ENCODE measurements at regions not wholly inside any gene's neighbourhood (a gene's known extent, or its start where the extent isn't known, plus 50 kb on each side); places are given as distances from the start of the nearest gene placed in this dataset.
"Not testable (repeated sequence)": the region's sequence is repeated elsewhere in the genome, so short reads cannot be mapped to it uniquely, and the experiment has no call there.

DNA sequence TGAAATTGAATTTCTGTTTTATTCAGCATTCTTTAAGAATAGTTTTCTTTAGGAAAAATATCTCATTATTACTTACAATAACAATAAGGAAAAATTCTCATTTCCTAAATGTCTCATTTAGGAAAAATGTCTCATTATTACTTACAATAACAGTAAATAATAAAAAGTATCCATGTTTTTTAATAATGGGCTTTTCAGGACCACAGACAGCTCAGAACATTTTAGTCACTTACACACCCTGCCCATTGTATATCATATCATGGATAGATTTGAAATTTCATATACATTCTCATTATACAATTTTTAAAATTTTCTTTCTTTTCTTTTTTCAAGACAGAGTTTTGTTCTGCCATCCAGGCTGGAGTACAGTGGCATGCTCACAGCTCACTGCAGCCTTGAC is 58.9 kb downstream of the ASCL1 start:
- intact Hi-C loops (cut with DNase I): no loop called here
- no peak overlapping the region for H3K9ac ChIP-seq (ENCODE audit: low read length in 3 of 3)
- H3K36me3 ChIP-seq (ENCODE audit: control insufficient read depth in 2 of 3, insufficient read depth in 3 of 3, low read length in 3 of 3): no peaks in the 10 kb centered on the region
- H3K4me1 ChIP-seq (ENCODE audit: control insufficient read depth in 2 of 3, insufficient read depth in 2 of 3, low read depth in 1 of 3, low read length in 3 of 3): no peaks in the 10 kb centered on the region
- no peak for DNase-seq
- H3K9me3 ChIP-seq (ENCODE audit: control insufficient read depth in 2 of 3, insufficient read depth in 1 of 3, low read length in 3 of 3): no peaks in the 10 kb centered on the region
- no peak overlapping the region for H3K27ac ChIP-seq (ENCODE audit: low read depth in 2 of 2, low read length in 2 of 2)
- FAIRE-seq: peak; percentile 35
- TF ChIP-seq, protein P1, sequence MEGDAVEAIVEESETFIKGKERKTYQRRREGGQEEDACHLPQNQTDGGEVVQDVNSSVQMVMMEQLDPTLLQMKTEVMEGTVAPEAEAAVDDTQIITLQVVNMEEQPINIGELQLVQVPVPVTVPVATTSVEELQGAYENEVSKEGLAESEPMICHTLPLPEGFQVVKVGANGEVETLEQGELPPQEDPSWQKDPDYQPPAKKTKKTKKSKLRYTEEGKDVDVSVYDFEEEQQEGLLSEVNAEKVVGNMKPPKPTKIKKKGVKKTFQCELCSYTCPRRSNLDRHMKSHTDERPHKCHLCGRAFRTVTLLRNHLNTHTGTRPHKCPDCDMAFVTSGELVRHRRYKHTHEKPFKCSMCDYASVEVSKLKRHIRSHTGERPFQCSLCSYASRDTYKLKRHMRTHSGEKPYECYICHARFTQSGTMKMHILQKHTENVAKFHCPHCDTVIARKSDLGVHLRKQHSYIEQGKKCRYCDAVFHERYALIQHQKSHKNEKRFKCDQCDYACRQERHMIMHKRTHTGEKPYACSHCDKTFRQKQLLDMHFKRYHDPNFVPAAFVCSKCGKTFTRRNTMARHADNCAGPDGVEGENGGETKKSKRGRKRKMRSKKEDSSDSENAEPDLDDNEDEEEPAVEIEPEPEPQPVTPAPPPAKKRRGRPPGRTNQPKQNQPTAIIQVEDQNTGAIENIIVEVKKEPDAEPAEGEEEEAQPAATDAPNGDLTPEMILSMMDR (IDR thresholded peaks at IDR 0.05; ENCODE audit: borderline replicate concordance, extremely low read depth, insufficient read depth): no peak
- H3K4me3 ChIP-seq (ENCODE audit: low read length in 3 of 3): no peak overlapping the region
- H3K27me3 ChIP-seq (ENCODE audit: control insufficient read depth, insufficient read depth, low read length): no peaks in the 10 kb centered on the region

DNA sequence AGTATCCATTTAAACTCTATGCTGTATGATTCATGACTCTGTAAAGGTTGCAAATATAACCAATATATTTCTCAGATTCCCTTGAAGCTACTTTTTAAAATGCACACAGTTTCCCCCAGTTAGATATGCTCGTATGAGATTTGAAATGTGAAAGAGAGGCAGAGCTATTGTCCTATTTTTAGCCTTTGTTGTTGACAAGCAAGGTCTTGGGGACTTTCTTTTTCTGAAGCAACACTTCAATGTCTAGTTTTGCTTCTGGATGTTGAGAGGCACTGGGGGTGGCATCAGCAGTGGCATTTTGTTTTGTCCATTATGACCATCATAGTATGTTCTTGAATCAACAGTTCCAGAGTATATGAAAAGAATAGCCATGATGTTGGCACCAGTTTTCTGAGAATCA is 63.4 kb downstream of the ASCL1 start:
- Histone ChIP-seq H3K4me1 (ENCODE audit: control insufficient read depth in 2 of 3, insufficient read depth in 2 of 3, low read depth in 1 of 3, low read length in 3 of 3) (no peaks in the 10 kb centered on the region), H3K9me3 (ENCODE audit: control insufficient read depth in 2 of 3, insufficient read depth in 1 of 3, low read length in 3 of 3) (no peaks in the 10 kb centered on the region), H3K36me3 (ENCODE audit: control insufficient read depth in 2 of 3, insufficient read depth in 3 of 3, low read length in 3 of 3) (no peaks in the 10 kb centered on the region), H3K9ac (ENCODE audit: low read length in 3 of 3) (no peak overlapping the region), H3K4me3 (ENCODE audit: low read length in 3 of 3) (no peak overlapping the region), H3K27me3 (ENCODE audit: control insufficient read depth, insufficient read depth, low read length) (no peaks in the 10 kb centered on the region), H3K27ac (ENCODE audit: low read depth in 2 of 2, low read length in 2 of 2) (no peak overlapping the region)
- intact Hi-C loops (cut with DNase I): no loop called here
- TF ChIP-seq, protein P1 (IDR thresholded peaks at IDR 0.05; ENCODE audit: borderline replicate concordance, extremely low read depth, insufficient read depth): no peak
- DNase-seq: no peak
- no peak for FAIRE-seq

GRCh38 chr12:103021538-103022218 is 64.2 kb downstream of the ASCL1 start:
- H3K4me1 ChIP-seq (ENCODE audit: control insufficient read depth in 2 of 3, insufficient read depth in 2 of 3, low read depth in 1 of 3, low read length in 3 of 3): no peaks in the 10 kb centered on the region
- DNase-seq (no peak), FAIRE-seq (no peak)
- H3K27ac ChIP-seq (ENCODE audit: low read depth in 2 of 2, low read length in 2 of 2): no peak overlapping the region
- intact Hi-C loops (cut with DNase I): no loop called here
- no peaks in the 10 kb centered on the region for H3K36me3 ChIP-seq (ENCODE audit: control insufficient read depth in 2 of 3, insufficient read depth in 3 of 3, low read length in 3 of 3)
- TF ChIP-seq, protein P1 (IDR thresholded peaks at IDR 0.05; ENCODE audit: borderline replicate concordance, extremely low read depth, insufficient read depth): no peak
- H3K27me3 ChIP-seq (ENCODE audit: control insufficient read depth, insufficient read depth, low read length): no peaks in the 10 kb centered on the region
- H3K9ac ChIP-seq (ENCODE audit: low read length in 3 of 3): no peak overlapping the region
- no peaks in the 10 kb centered on the region for H3K9me3 ChIP-seq (ENCODE audit: control insufficient read depth in 2 of 3, insufficient read depth in 1 of 3, low read length in 3 of 3)
- no peak overlapping the region for H3K4me3 ChIP-seq (ENCODE audit: low read length in 3 of 3)

GRCh38 chr12:103024650-103025049 is 67.2 kb downstream of the ASCL1 start:
- DNase-seq: no peak
- TF ChIP-seq, protein P1 (IDR thresholded peaks at IDR 0.05; ENCODE audit: borderline replicate concordance, extremely low read depth, insufficient read depth): no peak
- no peaks in the 10 kb centered on the region for H3K9me3 ChIP-seq (ENCODE audit: control insufficient read depth in 2 of 3, insufficient read depth in 1 of 3, low read length in 3 of 3)
- intact Hi-C loops (cut with DNase I): no loop called here
- H3K9ac ChIP-seq (ENCODE audit: low read length in 3 of 3): no peak overlapping the region
- no peak overlapping the region for H3K4me3 ChIP-seq (ENCODE audit: low read length in 3 of 3)
- FAIRE-seq: no peak
- no peak overlapping the region for H3K27ac ChIP-seq (ENCODE audit: low read depth in 2 of 2, low read length in 2 of 2)
- H3K27me3 ChIP-seq (ENCODE audit: control insufficient read depth, insufficient read depth, low read length): no peaks in the 10 kb centered on the region
- H3K36me3 ChIP-seq (ENCODE audit: control insufficient read depth in 2 of 3, insufficient read depth in 3 of 3, low read length in 3 of 3): no peaks in the 10 kb centered on the region
- H3K4me1 ChIP-seq (ENCODE audit: control insufficient read depth in 2 of 3, insufficient read depth in 2 of 3, low read depth in 1 of 3, low read length in 3 of 3): no peaks in the 10 kb centered on the region

DNA sequence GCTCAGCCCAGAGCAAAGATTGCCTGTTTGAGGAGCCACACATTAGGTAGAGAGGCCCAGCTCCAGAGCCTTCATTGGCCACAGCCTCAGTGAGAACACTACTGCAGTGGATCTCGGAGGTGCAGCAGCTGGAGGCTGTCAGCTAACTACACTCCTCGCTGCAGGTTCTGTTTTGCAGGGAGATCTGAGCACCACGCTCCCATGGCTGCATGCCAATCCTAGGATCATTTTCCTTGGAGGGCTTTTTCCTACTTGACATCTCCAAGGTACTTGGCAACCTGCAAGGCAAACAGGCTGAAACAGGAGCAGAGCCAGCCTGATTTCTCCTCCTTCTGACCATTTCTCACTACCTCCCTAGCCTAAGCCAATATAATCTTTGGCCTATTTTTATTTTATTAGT is 69.2 kb downstream of the ASCL1 start:
- FAIRE-seq; H3K4me1 ChIP-seq (ENCODE audit: control insufficient read depth in 2 of 3, insufficient read depth in 2 of 3, low read depth in 1 of 3, low read length in 3 of 3); H3K9me3 ChIP-seq (ENCODE audit: control insufficient read depth in 2 of 3, insufficient read depth in 1 of 3, low read length in 3 of 3); H3K4me3 ChIP-seq (ENCODE audit: low read length in 3 of 3); H3K27ac ChIP-seq (ENCODE audit: low read depth in 2 of 2, low read length in 2 of 2); intact Hi-C loops (cut with DNase I); H3K9ac ChIP-seq (ENCODE audit: low read length in 3 of 3); H3K36me3 ChIP-seq (ENCODE audit: control insufficient read depth in 2 of 3, insufficient read depth in 3 of 3, low read length in 3 of 3); H3K27me3 ChIP-seq (ENCODE audit: control insufficient read depth, insufficient read depth, low read length): not testable (repeated sequence)
- peak in 4 of 5 donors; percentile 35 to 62 (median 56) for DNase-seq
